ENCODE measurements at regions not wholly inside any gene's neighbourhood (a gene's known extent, or its start where the extent isn't known, plus 50 kb on each side); places are given as distances from the start of the nearest gene placed in this dataset.
"Not testable (repeated sequence)": the region's sequence is repeated elsewhere in the genome, so short reads cannot be mapped to it uniquely, and the experiment has no call there.

GRCh38 chrX:1119275-1119674 is 93.2 kb downstream of the CRLF2 start:
- 29 to 31% methylated on average over 2 of the region's 2 CpGs for WGBS, 2 donors
- Histone ChIP-seq H3K4me1 (ENCODE audit: control insufficient read depth in 2 of 2, insufficient read depth in 2 of 2, low read length in 1 of 2) (no peaks in the 10 kb centered on the region), H3K36me3 (ENCODE audit: control insufficient read depth in 2 of 2, insufficient read depth in 2 of 2, low read length in 1 of 2) (no peaks in the 10 kb centered on the region), H3K27ac (ENCODE audit: low read depth in 2 of 2, low read length in 1 of 2) (no peak overlapping the region), H3K9me3 (ENCODE audit: control insufficient read depth in 2 of 2, insufficient read depth in 1 of 2, low read depth in 1 of 2, low read length in 1 of 2) (no peaks in the 10 kb centered on the region), H3K27me3 (ENCODE audit: control insufficient read depth in 1 of 2, insufficient read depth in 2 of 2, low read length in 2 of 2) (no peaks in the 10 kb centered on the region), H3K4me3 (ENCODE audit: low read depth in 1 of 2, low read length in 2 of 2) (no peak overlapping the region)

- 81 to 84% methylated on average over 4 of the region's 4 CpGs for WGBS, 2 donors
- no peak overlapping the region for H3K4me3 ChIP-seq (ENCODE audit: low read depth in 1 of 2, low read length in 2 of 2)
- H3K27me3 ChIP-seq (ENCODE audit: control insufficient read depth in 1 of 2, insufficient read depth in 2 of 2, low read length in 2 of 2), result no peaks in the 10 kb centered on the region
- H3K36me3 ChIP-seq (ENCODE audit: control insufficient read depth in 2 of 2, insufficient read depth in 2 of 2, low read length in 1 of 2), result no peaks in the 10 kb centered on the region
- H3K9me3 ChIP-seq (ENCODE audit: control insufficient read depth in 2 of 2, insufficient read depth in 1 of 2, low read depth in 1 of 2, low read length in 1 of 2), result no peaks in the 10 kb centered on the region
- H3K27ac ChIP-seq (ENCODE audit: low read depth in 2 of 2, low read length in 1 of 2), result no peak overlapping the region
- no peaks in the 10 kb centered on the region for H3K4me1 ChIP-seq (ENCODE audit: control insufficient read depth in 2 of 2, insufficient read depth in 2 of 2, low read length in 1 of 2)
These were observed 93.8 kb downstream of the CRLF2 start for GRCh38 chrX:1118572-1119199.

GRCh38 chrX:1115411-1115810 is 97.0 kb downstream of the CRLF2 start:
- H3K27me3 ChIP-seq (ENCODE audit: control insufficient read depth in 1 of 2, insufficient read depth in 2 of 2, low read length in 2 of 2); H3K36me3 ChIP-seq (ENCODE audit: control insufficient read depth in 2 of 2, insufficient read depth in 2 of 2, low read length in 1 of 2); H3K27ac ChIP-seq (ENCODE audit: low read depth in 2 of 2, low read length in 1 of 2); H3K4me3 ChIP-seq (ENCODE audit: low read depth in 1 of 2, low read length in 2 of 2); H3K4me1 ChIP-seq (ENCODE audit: control insufficient read depth in 2 of 2, insufficient read depth in 2 of 2, low read length in 1 of 2); H3K9me3 ChIP-seq (ENCODE audit: control insufficient read depth in 2 of 2, insufficient read depth in 1 of 2, low read depth in 1 of 2, low read length in 1 of 2): not testable (repeated sequence)
- 92 to 94% methylated on average over 12 of the region's 12 CpGs for WGBS, 2 donors

- Histone ChIP-seq H3K27ac (ENCODE audit: low read depth in 2 of 2, low read length in 1 of 2) (no peak overlapping the region), H3K36me3 (ENCODE audit: control insufficient read depth in 2 of 2, insufficient read depth in 2 of 2, low read length in 1 of 2) (no peaks in the 10 kb centered on the region), H3K27me3 (ENCODE audit: control insufficient read depth in 1 of 2, insufficient read depth in 2 of 2, low read length in 2 of 2) (no peaks in the 10 kb centered on the region), H3K4me1 (ENCODE audit: control insufficient read depth in 2 of 2, insufficient read depth in 2 of 2, low read length in 1 of 2) (no peaks in the 10 kb centered on the region), H3K9me3 (ENCODE audit: control insufficient read depth in 2 of 2, insufficient read depth in 1 of 2, low read depth in 1 of 2, low read length in 1 of 2) (peaks cover 0 to 10% of the 10 kb centered on the region in 2 donors), H3K4me3 (ENCODE audit: low read depth in 1 of 2, low read length in 2 of 2) (no peak overlapping the region)
- WGBS, 2 donors, result 37 to 38% methylated on average over 9 of the region's 9 CpGs
These were observed 100.1 kb downstream of the CRLF2 start for GRCh38 chrX:1112321-1112720.

- no peak overlapping the region for H3K27ac ChIP-seq (ENCODE audit: low read depth in 2 of 2, low read length in 1 of 2)
- H3K36me3 ChIP-seq (ENCODE audit: control insufficient read depth in 2 of 2, insufficient read depth in 2 of 2, low read length in 1 of 2), result no peaks in the 10 kb centered on the region
- H3K27me3 ChIP-seq (ENCODE audit: control insufficient read depth in 1 of 2, insufficient read depth in 2 of 2, low read length in 2 of 2), result no peaks in the 10 kb centered on the region
- H3K9me3 ChIP-seq (ENCODE audit: control insufficient read depth in 2 of 2, insufficient read depth in 1 of 2, low read depth in 1 of 2, low read length in 1 of 2), result peaks cover 0 to 10% of the 10 kb centered on the region in 2 donors
- no peak overlapping the region for H3K4me3 ChIP-seq (ENCODE audit: low read depth in 1 of 2, low read length in 2 of 2)
- whole genome bisulfite sequencing, 2 donors, result 4 to 7% methylated on average over 17 of the region's 17 CpGs
- H3K4me1 ChIP-seq (ENCODE audit: control insufficient read depth in 2 of 2, insufficient read depth in 2 of 2, low read length in 1 of 2), result no peaks in the 10 kb centered on the region
These were observed 100.7 kb downstream of the CRLF2 start for GRCh38 chrX:1111601-1112300.

- Histone ChIP-seq H3K27ac (ENCODE audit: low read depth in 2 of 2, low read length in 1 of 2) (no peak overlapping the region), H3K9me3 (ENCODE audit: control insufficient read depth in 2 of 2, insufficient read depth in 1 of 2, low read depth in 1 of 2, low read length in 1 of 2) (peaks cover 0 to 10% of the 10 kb centered on the region in 2 donors), H3K4me1 (ENCODE audit: control insufficient read depth in 2 of 2, insufficient read depth in 2 of 2, low read length in 1 of 2) (no peaks in the 10 kb centered on the region), H3K36me3 (ENCODE audit: control insufficient read depth in 2 of 2, insufficient read depth in 2 of 2, low read length in 1 of 2) (no peaks in the 10 kb centered on the region), H3K27me3 (ENCODE audit: control insufficient read depth in 1 of 2, insufficient read depth in 2 of 2, low read length in 2 of 2) (no peaks in the 10 kb centered on the region), H3K4me3 (ENCODE audit: low read depth in 1 of 2, low read length in 2 of 2) (no peak overlapping the region)
- WGBS, 2 donors, result 83 to 87% methylated on average over 5 of the region's 5 CpGs
These were observed 102.8 kb downstream of the CRLF2 start for GRCh38 chrX:1109580-1110119.

GRCh38 chrX:1108501-1109445 is 103.7 kb downstream of the CRLF2 start:
- Histone ChIP-seq H3K4me1 (ENCODE audit: control insufficient read depth in 2 of 2, insufficient read depth in 2 of 2, low read length in 1 of 2) (no peaks in the 10 kb centered on the region), H3K4me3 (ENCODE audit: low read depth in 1 of 2, low read length in 2 of 2) (no peak overlapping the region), H3K27me3 (ENCODE audit: control insufficient read depth in 1 of 2, insufficient read depth in 2 of 2, low read length in 2 of 2) (no peaks in the 10 kb centered on the region), H3K27ac (ENCODE audit: low read depth in 2 of 2, low read length in 1 of 2) (no peak overlapping the region), H3K36me3 (ENCODE audit: control insufficient read depth in 2 of 2, insufficient read depth in 2 of 2, low read length in 1 of 2) (no peaks in the 10 kb centered on the region), H3K9me3 (ENCODE audit: control insufficient read depth in 2 of 2, insufficient read depth in 1 of 2, low read depth in 1 of 2, low read length in 1 of 2) (peaks cover 0 to 10% of the 10 kb centered on the region in 2 donors)
- 26 to 31% methylated on average over 21 of the region's 21 CpGs for WGBS, 2 donors

- WGBS, 2 donors, result 19 to 26% methylated on average over 8 of the region's 8 CpGs
- H3K4me3 ChIP-seq (ENCODE audit: low read depth in 1 of 2, low read length in 2 of 2), result no peak overlapping the region
- no peaks in the 10 kb centered on the region for H3K36me3 ChIP-seq (ENCODE audit: control insufficient read depth in 2 of 2, insufficient read depth in 2 of 2, low read length in 1 of 2)
- peaks cover 0 to 10% of the 10 kb centered on the region in 2 donors for H3K9me3 ChIP-seq (ENCODE audit: control insufficient read depth in 2 of 2, insufficient read depth in 1 of 2, low read depth in 1 of 2, low read length in 1 of 2)
- H3K4me1 ChIP-seq (ENCODE audit: control insufficient read depth in 2 of 2, insufficient read depth in 2 of 2, low read length in 1 of 2), result no peaks in the 10 kb centered on the region
- no peak overlapping the region for H3K27ac ChIP-seq (ENCODE audit: low read depth in 2 of 2, low read length in 1 of 2)
- no peaks in the 10 kb centered on the region for H3K27me3 ChIP-seq (ENCODE audit: control insufficient read depth in 1 of 2, insufficient read depth in 2 of 2, low read length in 2 of 2)
These were observed 105.8 kb downstream of the CRLF2 start for GRCh38 chrX:1106478-1107210.
